SK-N-SH (cell line): ENCODE measurements at regions not wholly inside any gene's neighbourhood (a gene's known extent, or its start where the extent isn't known, plus 50 kb on each side); places are given as distances from the start of the nearest gene placed in this dataset.

Experiments
- CTCF ChIA-PET: fragments of 300-600, 350-600 bp; formaldehyde crosslinking; extraction: SDS; loops from one replicate; lab custom pipeline; 2021; lab: Yijun Ruan, JAX
- POLR2A ChIA-PET: fragments of 350-600 bp; sonication (Branson Sonifier 250); formaldehyde crosslinking; extraction: SDS; loops from one replicate; lab custom pipeline; 2020; ENCODE audit warnings: antibody characterized with exemption, inconsistent platforms; lab: Yijun Ruan, JAX
- DNase-seq: peaks from one replicate; pipeline ENCODE4 v3.0.0; 2012
- H2AFZ ChIP-seq: fragments of 200-600 bp; sonication (generic); 2 replicates; pipeline ENCODE4 v1.8.1; 2016; ENCODE audit warnings: antibody characterized with exemption, mild to moderate bottlenecking, low read depth
- H3F3A ChIP-seq: fragments of 200-600 bp; sonication (generic); replicated peaks from 2 replicates; pipeline ENCODE3; 2016; ENCODE audit warnings: antibody characterized with exemption, mild to moderate bottlenecking; ENCODE audit not compliant: insufficient read depth
- H3K27ac ChIP-seq, 2 experiments: fragments of 200-500 bp in 1 of 2; fragments of 200-600 bp in 1 of 2; sonication (Bioruptor generic) in 1 of 2; sonication (generic), shearing (Covaris generic) in 1 of 2; 2 replicates each; pipeline versions ENCODE4 v1.5.1 to v1.6.1; 2014 to 2016; ENCODE audit warnings: low read depth in 2 of 2, inconsistent platforms in 1 of 2, low read length in 1 of 2, mild to moderate bottlenecking in 1 of 2, mixed read lengths in 1 of 2
- H3K27me3 ChIP-seq: fragments of 200-600 bp; sonication (generic), shearing (Covaris generic); 2 replicates; pipeline ENCODE4 v1.6.1; 2016; ENCODE audit warnings: mixed run types; ENCODE audit not compliant: insufficient read depth
- H3K36me3 ChIP-seq, 2 experiments: fragments of 200-500 bp in 1 of 2; fragments of 200-600 bp in 1 of 2; sonication (Bioruptor generic) in 1 of 2; sonication (generic) in 1 of 2; replicated peaks in 1 of 2; 2 replicates each; pipeline versions ENCODE3 to v1.5.1; 2014 to 2016; ENCODE audit warnings: low read length in 1 of 2, mild to moderate bottlenecking in 1 of 2; ENCODE audit not compliant: insufficient read depth in 2 of 2, control insufficient read depth in 1 of 2
- H3K4me1 ChIP-seq, 2 experiments: fragments of 200-500 bp in 1 of 2; fragments of 200-600 bp in 1 of 2; sonication (Bioruptor generic) in 1 of 2; sonication (generic), shearing (Covaris generic) in 1 of 2; 2 replicates each; pipeline versions ENCODE4 v1.5.1 to v1.6.1; 2014 to 2016; ENCODE audit warnings: low read depth in 1 of 2, low read length in 1 of 2, mixed run types in 1 of 2; ENCODE audit not compliant: insufficient read depth in 2 of 2, control insufficient read depth in 1 of 2
- H3K4me2 ChIP-seq: fragments of 200-600 bp; sonication (generic), shearing (Covaris generic); 2 replicates; pipeline ENCODE4 v1.6.1; 2017; ENCODE audit warnings: mixed run types
- H3K4me3 ChIP-seq, 2 experiments: fragments of 200-500 bp in 1 of 2; fragments of 200-600 bp in 1 of 2; sonication (Bioruptor generic) in 1 of 2; sonication (generic), shearing (Covaris generic) in 1 of 2; 2 replicates each; pipeline versions ENCODE4 v1.5.1 to v1.8.1; 2014 to 2016; ENCODE audit warnings: low read depth in 2 of 2, inconsistent platforms in 1 of 2, low read length in 1 of 2, mild to moderate bottlenecking in 1 of 2, mixed read lengths in 1 of 2, moderate library complexity in 1 of 2
- H3K79me2 ChIP-seq: fragments of 200-600 bp; sonication (generic); 2 replicates; pipeline ENCODE4 v1.8.1; 2017; ENCODE audit warnings: mild to moderate bottlenecking; ENCODE audit not compliant: insufficient read depth
- H3K9ac ChIP-seq: fragments of 200-600 bp; sonication (generic); 2 replicates; pipeline ENCODE4 v1.6.1; 2017; ENCODE audit warnings: mixed run types
- H3K9me2 ChIP-seq: fragments of 200-600 bp; sonication (generic); 2 replicates; pipeline ENCODE4 v1.6.1; 2017; ENCODE audit warnings: mixed run types
- H3K9me3 ChIP-seq: fragments of 200-600 bp; sonication (generic); 2 replicates; pipeline ENCODE4 v1.6.1; 2017; ENCODE audit warnings: mixed run types, mild to moderate bottlenecking, moderate library complexity
- H4K20me1 ChIP-seq: fragments of 200-600 bp; sonication (generic); 2 replicates; pipeline ENCODE4 v1.6.1; 2017; ENCODE audit warnings: mild to moderate bottlenecking, mixed run types; ENCODE audit not compliant: insufficient read depth
- CTCF ChIP-seq: fragments of 200-600 bp; sonication (generic); IDR thresholded peaks from 2 replicates; pipeline ENCODE4 v1.6.1; 2017; ENCODE audit warnings: antibody characterized with exemption, mild to moderate bottlenecking, moderate library complexity
- ELF1 ChIP-seq: IDR thresholded peaks from 2 replicates; pipeline ENCODE4 v1.4.0; 2012
- EP300 ChIP-seq, 2 experiments: IDR thresholded peaks; 2 replicates each; pipeline versions ENCODE4 v1.4.0 to v1.6.1; 2012; ENCODE audit warnings: borderline replicate concordance in 1 of 2, low read depth in 1 of 2, low read length in 1 of 2
- FOXJ3 ChIP-seq: sonication (generic); formaldehyde crosslinking; IDR thresholded peaks from 2 replicates; pipeline ENCODE4 v1.5.1; 2020; ENCODE audit warnings: mild to moderate bottlenecking, missing genetic modification reagents
- FOXM1 ChIP-seq: IDR thresholded peaks from 2 replicates; pipeline ENCODE4 v1.4.0; 2012; ENCODE audit warnings: low read depth, mild to moderate bottlenecking
- GABPA ChIP-seq: IDR thresholded peaks from 2 replicates; pipeline ENCODE4 v1.4.0; 2012; ENCODE audit warnings: low read depth, mild to moderate bottlenecking
- MXI1 ChIP-seq: IDR thresholded peaks from 2 replicates; pipeline ENCODE4 v1.6.1; 2012; ENCODE audit warnings: mild to moderate bottlenecking, low read depth, low read length, improper control_type of control experiment
- NFIC ChIP-seq: IDR thresholded peaks from 2 replicates; pipeline ENCODE4 v1.4.0; 2012; ENCODE audit warnings: borderline replicate concordance
- NRF1 ChIP-seq: IDR thresholded peaks from 2 replicates; pipeline ENCODE4 v1.6.1; 2012; ENCODE audit warnings: low read depth, mild to moderate bottlenecking, low read length
- PBX3 ChIP-seq: IDR thresholded peaks from 2 replicates; pipeline ENCODE4; 2012
- RAD21 ChIP-seq: IDR thresholded peaks from 2 replicates; pipeline ENCODE4 v1.6.1; 2012; ENCODE audit warnings: mild to moderate bottlenecking, low read length
- RCOR1 ChIP-seq: fragments of 150-350 bp; IDR thresholded peaks from 2 replicates; pipeline ENCODE4 v1.6.1; 2017; ENCODE audit warnings: antibody characterized with exemption, low read length
- REST ChIP-seq: IDR thresholded peaks from 2 replicates; pipeline ENCODE4 v1.6.1; 2012; ENCODE audit warnings: mild to moderate bottlenecking, low read depth, low read length, moderate library complexity
- RFX5 ChIP-seq: IDR thresholded peaks from 2 replicates; pipeline ENCODE4 v1.6.1; 2012; ENCODE audit warnings: mild to moderate bottlenecking, improper control_type of control experiment, low read length
- TEAD4 ChIP-seq: IDR thresholded peaks from 2 replicates; pipeline ENCODE4 v1.4.0; 2012; ENCODE audit warnings: mild to moderate bottlenecking, borderline replicate concordance; ENCODE audit not compliant: insufficient read depth
- USF2 ChIP-seq: fragments of 150-350 bp; IDR thresholded peaks from 2 replicates; pipeline ENCODE4 v1.6.1; 2017; ENCODE audit warnings: antibody characterized with exemption, low read length, low read depth, borderline replicate concordance
- YY1 ChIP-seq: IDR thresholded peaks from 2 replicates; pipeline ENCODE4 v1.4.0; 2012; ENCODE audit warnings: low read depth, mild to moderate bottlenecking
- WGBS: methylation state at CpG from one replicate; pipeline ENCODE4 v1.1.6; 2017; ENCODE audit warnings: low lambda C conversion rate; 5-methylcytosine and 5-hydroxymethylcytosine counted together

GRCh38 chr9:18195223-18195622, 278.7 kb upstream of the ADAMTSL1 start:
- Histone ChIP-seq H3K4me3 (no peak overlapping the region), H3K36me3 (no peaks in the 10 kb centered on the region), H2AFZ (no peak overlapping the region), H3K9me3 (no peaks in the 10 kb centered on the region), H3K9ac (no peak overlapping the region), H4K20me1 (no peaks in the 10 kb centered on the region), H3K27ac (no peak overlapping the region), H3F3A (no peaks in the 10 kb centered on the region), H3K4me2 (no peak overlapping the region), H3K27me3 (peaks cover 8% of the 10 kb centered on the region), H3K79me2 (no peaks in the 10 kb centered on the region), H3K9me2 (no peaks in the 10 kb centered on the region; the same call in 1 of the 2 replicates), H3K4me1 (no peaks in the 10 kb centered on the region)
- ChIA-PET POLR2A (no interaction called here), CTCF (interaction anchor here (1.0 to 1.2 kb wide), 2 partner anchors 13 to 18 kb away, joined by 3 to 4 read pairs; no protein-coding TSS in a partner anchor)
- TF ChIP-seq REST = no peak
- no peak for TF ChIP-seq YY1
- no peak for TF ChIP-seq EP300 (IDR thresholded peaks at IDR 0.05; ENCODE audit: borderline replicate concordance in 1 of 2, low read depth in 1 of 2, low read length in 1 of 2)
- TF ChIP-seq RAD21 = no peak
- TF ChIP-seq CTCF = no peak
- no peak for TF ChIP-seq FOXM1
- TF ChIP-seq USF2 = no peak
- TF ChIP-seq NRF1 = no peak
- no peak for TF ChIP-seq RFX5
- 24% methylated on average over 3 of the region's 3 CpGs for WGBS
- no peak for DNase-seq

- Histone ChIP-seq H3K9ac (no peak overlapping the region), H4K20me1 (no peaks in the 10 kb centered on the region), H3K27me3 (peaks cover 18% of the 10 kb centered on the region; the same call in 1 of the 2 replicates), H3F3A (no peaks in the 10 kb centered on the region), H3K27ac (no peak overlapping the region), H3K36me3 (no peaks in the 10 kb centered on the region), H3K9me2 (no peaks in the 10 kb centered on the region), H3K79me2 (no peaks in the 10 kb centered on the region), H3K4me3 (no peak overlapping the region), H2AFZ (no peak overlapping the region), H3K9me3 (no peaks in the 10 kb centered on the region), H3K4me1 (no peaks in the 10 kb centered on the region), H3K4me2 (no peak overlapping the region)
- no peak for DNase-seq
- ChIA-PET CTCF (interaction anchor here (2.3 kb wide), 1 partner anchor 11 kb away, joined by 9 read pairs; no protein-coding TSS in a partner anchor), POLR2A (no interaction called here)
- WGBS = 24% methylated on average over 4 of the region's 4 CpGs
- TF ChIP-seq REST (no peak), FOXJ3 (CRISPR knock-in tag) (no peak), TEAD4 (no peak), RCOR1 (no peak), ELF1 (no peak), NFIC (no peak), GABPA (no peak), EP300 (IDR thresholded peaks at IDR 0.05; ENCODE audit: borderline replicate concordance in 1 of 2, low read depth in 1 of 2, low read length in 1 of 2) (no peak), MXI1 (no peak), PBX3 (no peak)
Measured at GRCh38 chr9:18202924-18203323, 271.0 kb upstream of the ADAMTSL1 start.
